ENCODE measurements at regions not wholly inside any gene's neighbourhood (a gene's known extent, or its start where the extent isn't known, plus 50 kb on each side); places are given as distances from the start of the nearest gene placed in this dataset.

DNA sequence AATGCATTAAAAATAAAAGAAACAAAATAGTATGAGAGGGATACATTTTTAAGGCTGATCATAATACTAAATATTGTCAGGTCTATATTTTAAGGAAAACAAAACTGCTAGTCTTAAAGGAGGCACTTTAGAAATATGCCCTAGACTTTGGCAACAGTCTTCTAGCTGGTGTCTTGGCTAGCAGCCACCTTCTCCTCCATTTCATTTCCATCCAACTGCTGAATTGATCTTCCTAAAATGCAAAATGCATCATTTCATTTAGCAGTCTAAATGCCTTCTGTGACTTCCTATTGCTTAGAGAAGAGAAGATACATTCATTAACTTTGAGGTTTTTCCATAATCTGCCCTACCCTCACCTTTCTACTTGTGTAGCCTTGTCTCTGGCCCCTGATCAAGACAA is 1404.1 kb downstream of the CDH11 start:
- Histone ChIP-seq H3K36me3 (no peaks in the 10 kb centered on the region), H3K9me3 (no peaks in the 10 kb centered on the region), H3K27me3 (no peaks in the 10 kb centered on the region), H3K4me3 (replicated peaks in 1 of 3) (no peak overlapping the region), H3K4me1 (no peaks in the 10 kb centered on the region), H3K27ac (no peak overlapping the region)
- intact Hi-C loops (cut with DNase I): no loop called here
- TF ChIP-seq POLR2A (IDR thresholded peaks at IDR 0.05): no peak
- TF ChIP-seq, protein P1, sequence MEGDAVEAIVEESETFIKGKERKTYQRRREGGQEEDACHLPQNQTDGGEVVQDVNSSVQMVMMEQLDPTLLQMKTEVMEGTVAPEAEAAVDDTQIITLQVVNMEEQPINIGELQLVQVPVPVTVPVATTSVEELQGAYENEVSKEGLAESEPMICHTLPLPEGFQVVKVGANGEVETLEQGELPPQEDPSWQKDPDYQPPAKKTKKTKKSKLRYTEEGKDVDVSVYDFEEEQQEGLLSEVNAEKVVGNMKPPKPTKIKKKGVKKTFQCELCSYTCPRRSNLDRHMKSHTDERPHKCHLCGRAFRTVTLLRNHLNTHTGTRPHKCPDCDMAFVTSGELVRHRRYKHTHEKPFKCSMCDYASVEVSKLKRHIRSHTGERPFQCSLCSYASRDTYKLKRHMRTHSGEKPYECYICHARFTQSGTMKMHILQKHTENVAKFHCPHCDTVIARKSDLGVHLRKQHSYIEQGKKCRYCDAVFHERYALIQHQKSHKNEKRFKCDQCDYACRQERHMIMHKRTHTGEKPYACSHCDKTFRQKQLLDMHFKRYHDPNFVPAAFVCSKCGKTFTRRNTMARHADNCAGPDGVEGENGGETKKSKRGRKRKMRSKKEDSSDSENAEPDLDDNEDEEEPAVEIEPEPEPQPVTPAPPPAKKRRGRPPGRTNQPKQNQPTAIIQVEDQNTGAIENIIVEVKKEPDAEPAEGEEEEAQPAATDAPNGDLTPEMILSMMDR (IDR thresholded peaks at IDR 0.05): no peak
- DNase-seq: no peak

DNA sequence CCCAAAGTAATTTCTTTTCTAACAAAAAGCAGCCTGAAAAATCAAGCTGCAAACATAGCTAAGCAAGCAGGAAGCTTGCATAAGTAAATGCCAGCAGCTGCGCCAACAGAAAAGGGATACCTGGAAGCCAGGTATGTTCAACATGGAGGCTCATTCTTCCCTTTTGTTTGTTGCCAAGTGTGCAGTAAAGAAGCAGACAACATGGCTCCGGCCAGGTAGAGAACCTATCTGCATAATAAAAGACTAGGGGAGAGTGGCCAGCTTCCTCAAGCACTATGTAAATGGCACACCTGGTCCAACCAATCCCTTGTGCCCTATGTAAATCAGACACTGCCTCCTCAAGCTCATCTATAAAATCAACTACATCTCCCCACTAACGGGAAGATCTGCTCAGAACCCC is 1407.0 kb downstream of the CDH11 start:
- intact Hi-C loops (cut with DNase I): no loop called here
- DNase-seq: no peak
- WGBS, 2 donors: 79 to 89% methylated on average over 3 of the region's 3 CpGs

DNA sequence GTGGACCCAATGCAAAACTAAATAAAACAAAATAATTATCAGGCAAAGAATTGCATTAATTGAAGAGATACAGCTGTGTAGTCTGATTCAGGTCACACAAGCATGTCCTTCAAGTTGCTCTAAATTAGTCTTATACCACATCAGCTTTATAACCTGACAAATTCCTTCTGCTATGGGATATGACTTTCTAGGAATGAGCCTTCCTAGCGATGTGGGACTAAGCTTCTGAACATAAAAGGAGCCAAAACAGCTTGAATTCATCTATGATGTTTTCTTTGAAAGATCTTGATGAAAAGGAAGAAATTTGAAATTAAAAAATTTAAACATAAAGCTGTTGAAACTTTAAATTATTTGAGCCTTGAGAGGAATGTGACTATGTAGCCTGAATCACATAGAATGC is 1409.1 kb downstream of the CDH11 start:
- no peaks in the 10 kb centered on the region for H3K4me1 ChIP-seq
- no peak for TF ChIP-seq POLR2A (IDR thresholded peaks at IDR 0.05)
- TF ChIP-seq, protein P1 (IDR thresholded peaks at IDR 0.05): no peak
- no peaks in the 10 kb centered on the region for H3K9me3 ChIP-seq
- 91 to 97% methylated on average over 1 of the region's 1 CpG for WGBS, 2 donors
- no peaks in the 10 kb centered on the region for H3K36me3 ChIP-seq
- no peak for DNase-seq
- intact Hi-C loops (cut with DNase I): no loop called here
- H3K27ac ChIP-seq: no peak overlapping the region
- no peak overlapping the region for H3K4me3 ChIP-seq (replicated peaks in 1 of 3)
- no peaks in the 10 kb centered on the region for H3K27me3 ChIP-seq

More for the DNA sequence above, 1407.0 kb downstream of the CDH11 start:
- H3K27ac ChIP-seq: no peak overlapping the region
- H3K36me3 ChIP-seq: no peaks in the 10 kb centered on the region
- H3K4me3 ChIP-seq (replicated peaks in 1 of 3): no peak overlapping the region
- H3K9me3 ChIP-seq: no peaks in the 10 kb centered on the region
- H3K4me1 ChIP-seq: no peaks in the 10 kb centered on the region
- H3K27me3 ChIP-seq: no peaks in the 10 kb centered on the region
- TF ChIP-seq, protein P1 (IDR thresholded peaks at IDR 0.05): no peak
- TF ChIP-seq POLR2A (IDR thresholded peaks at IDR 0.05): no peak

DNA sequence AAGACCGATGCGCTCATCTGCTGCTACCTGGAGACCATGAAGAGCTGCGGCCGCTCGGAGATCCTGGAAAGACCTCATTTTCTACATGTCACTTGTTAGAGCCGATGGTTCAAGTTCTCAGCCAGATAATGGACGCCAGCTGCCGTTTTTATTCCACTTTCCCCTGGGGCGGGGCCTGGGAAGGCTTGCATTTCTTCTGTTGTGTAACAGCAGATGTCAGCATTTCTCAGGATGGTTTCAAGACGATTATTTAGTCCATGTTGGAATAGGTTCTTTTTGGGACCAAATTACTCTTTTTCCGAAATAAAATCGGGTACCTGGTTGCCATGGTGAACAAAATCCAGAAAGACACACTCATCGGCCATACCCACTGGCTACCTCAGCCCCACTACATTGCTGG is 1418.3 kb downstream of the CDH11 start:
- WGBS, 2 donors: 87 to 90% methylated on average over 13 of the region's 13 CpGs
- H3K4me3 ChIP-seq (replicated peaks in 1 of 3): no peak overlapping the region
- H3K27ac ChIP-seq: no peak overlapping the region
- DNase-seq: no peak
- H3K36me3 ChIP-seq: no peaks in the 10 kb centered on the region
- intact Hi-C loops (cut with DNase I): no loop called here
- no peaks in the 10 kb centered on the region for H3K9me3 ChIP-seq
- no peaks in the 10 kb centered on the region for H3K4me1 ChIP-seq
- no peak for TF ChIP-seq POLR2A (IDR thresholded peaks at IDR 0.05)
- TF ChIP-seq, protein P1 (IDR thresholded peaks at IDR 0.05): no peak
- no peaks in the 10 kb centered on the region for H3K27me3 ChIP-seq

DNA sequence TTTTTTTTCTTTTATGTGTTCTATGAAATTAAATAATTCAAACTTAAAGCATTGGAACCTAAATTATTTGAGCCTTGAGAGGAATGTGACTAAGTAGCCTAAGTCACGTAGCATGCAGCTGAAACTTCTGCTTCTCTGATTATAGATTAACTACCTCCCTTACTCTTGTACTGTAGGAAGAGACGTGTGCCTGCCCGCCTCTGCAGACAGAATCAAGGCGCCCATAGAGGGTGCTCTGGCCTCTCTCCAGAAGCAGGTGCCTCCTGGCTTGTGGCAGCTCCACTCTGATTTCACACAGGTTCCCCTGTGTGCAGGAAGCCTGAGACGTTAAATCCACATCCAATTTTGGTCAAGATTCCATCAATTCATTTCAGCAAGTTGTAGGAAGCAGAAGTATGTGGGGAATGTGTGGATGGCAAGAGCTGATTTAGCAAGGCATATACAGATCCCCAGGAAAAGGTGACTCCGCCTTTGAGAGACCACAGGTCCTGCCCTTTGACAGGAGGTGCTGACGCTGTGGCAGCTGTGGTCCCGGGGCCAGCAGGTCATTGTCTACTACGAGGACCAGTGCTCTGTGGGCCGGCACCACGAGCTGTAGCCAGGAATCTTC is 1418.8 kb downstream of the CDH11 start:
- TF ChIP-seq POLR2A (IDR thresholded peaks at IDR 0.05): no peak
- TF ChIP-seq, protein P1 (IDR thresholded peaks at IDR 0.05): no peak
- no peak for DNase-seq
- 58 to 65% methylated on average over 7 to 11 of the region's 11 CpGs for WGBS, 2 donors

More for the DNA sequence above, 1418.8 kb downstream of the CDH11 start:
- Histone ChIP-seq H3K36me3 (no peaks in the 10 kb centered on the region), H3K27ac (no peak overlapping the region), H3K4me1 (no peaks in the 10 kb centered on the region), H3K9me3 (no peaks in the 10 kb centered on the region), H3K27me3 (no peaks in the 10 kb centered on the region), H3K4me3 (replicated peaks in 1 of 3) (no peak overlapping the region)
- intact Hi-C loops (cut with DNase I): no loop called here

Measured in thyroid gland (tissue), 4 donors.